HG03159 (cell line): ENCODE measurements at regions not wholly inside any gene's neighbourhood (a gene's known extent, or its start where the extent isn't known, plus 50 kb on each side); places are given as distances from the start of the nearest gene placed in this dataset.
"Not testable (repeated sequence)": the region's sequence is repeated elsewhere in the genome, so short reads cannot be mapped to it uniquely, and the experiment has no call there.

ENCODE experiments used
- ATAC-seq: cut with Tn5 transposase; IDR thresholded peaks from one replicate; pipeline ENCODE4 v1.9.1; 2021; ENCODE audit warnings: mild to moderate bottlenecking, moderate library complexity; ENCODE audit not compliant: unreplicated experiment

DNA sequence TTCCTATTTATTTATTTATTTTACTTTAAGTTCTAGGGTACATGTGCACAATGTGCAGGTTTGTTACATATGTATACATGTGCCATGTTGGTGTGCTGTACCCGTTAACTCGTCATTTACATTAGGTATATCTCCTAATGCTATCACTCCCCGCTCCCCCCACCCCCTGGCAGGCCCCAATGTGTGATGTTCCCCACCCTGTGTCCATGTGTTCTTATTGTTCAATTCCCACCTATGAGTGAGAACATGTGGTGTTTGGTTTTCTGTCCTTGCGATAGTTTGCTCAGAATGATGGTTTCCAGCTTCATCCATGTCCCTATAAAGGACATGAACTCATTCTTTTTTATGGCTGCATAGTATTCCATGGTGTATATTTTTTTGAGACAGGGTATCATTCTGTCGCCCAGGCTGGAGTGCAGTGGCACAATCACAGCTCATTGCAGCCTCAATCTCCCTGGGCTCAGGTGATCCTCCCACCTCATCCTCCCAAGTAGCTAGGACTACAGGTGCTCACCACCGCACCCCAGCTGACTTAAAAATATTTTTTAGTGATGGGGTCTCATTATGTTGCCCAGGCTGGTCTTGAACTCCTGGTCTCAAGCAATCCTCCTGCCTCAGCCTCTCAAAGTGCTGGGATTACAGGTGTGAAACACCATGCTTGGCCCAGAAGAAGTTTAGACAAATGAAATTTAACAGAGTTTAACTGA is 140.6 kb downstream of the NPIPB5 start:
- ATAC-seq: not testable (repeated sequence)

DNA sequence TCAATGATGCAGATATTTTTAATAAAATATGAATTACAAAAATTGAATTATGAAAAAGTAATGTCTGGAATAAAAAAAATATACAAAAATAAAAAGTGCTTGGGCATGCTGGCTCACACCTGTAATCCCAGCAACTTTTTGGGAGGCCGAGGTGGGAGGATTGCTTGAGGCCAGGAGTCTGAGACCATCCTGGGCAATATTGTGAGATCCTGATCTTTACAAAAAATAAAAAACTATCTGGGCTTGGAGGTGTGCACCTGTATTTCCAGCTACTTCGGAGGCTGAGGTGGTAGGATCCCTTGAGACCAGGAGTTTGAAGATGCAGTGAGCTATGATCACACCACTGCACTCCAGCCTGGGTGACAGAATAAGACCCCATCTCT is 141.8 kb downstream of the NPIPB5 start:
- no peak for ATAC-seq

- ATAC-seq: no peak
Observed at GRCh38 chr16:22653876-22654275, 143.2 kb downstream of the NPIPB5 start.

DNA sequence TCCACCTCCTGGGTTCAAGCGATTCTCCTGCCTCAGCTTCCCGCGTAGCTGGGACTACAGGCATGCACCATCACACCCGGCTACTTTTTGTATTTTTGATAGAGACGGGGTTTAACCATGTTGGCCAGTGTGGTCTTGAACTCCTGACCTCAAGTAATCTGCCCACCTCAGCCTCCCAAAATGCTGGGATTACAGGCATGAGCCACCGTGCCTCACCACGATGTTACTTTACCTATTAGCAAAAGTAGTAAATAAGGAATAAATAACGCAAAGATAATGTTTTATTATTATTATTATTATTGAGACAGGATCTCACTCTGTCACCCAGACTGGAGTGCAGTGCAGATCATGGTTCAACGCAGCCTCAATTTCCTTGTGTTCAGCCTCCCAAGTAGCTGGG is 145.9 kb downstream of the NPIPB5 start:
- not testable (repeated sequence) for ATAC-seq

- ATAC-seq: no peak
Observed at GRCh38 chr16:22659933-22660332, 149.2 kb downstream of the NPIPB5 start.

GRCh38 chr16:22660441-22661160 is 149.9 kb downstream of the NPIPB5 start:
- ATAC-seq: no peak

GRCh38 chr16:22661161-22661647 is 150.5 kb downstream of the NPIPB5 start:
- ATAC-seq: no peak

- not testable (repeated sequence) for ATAC-seq
Observed at GRCh38 chr16:22662958-22663357, 151.0 kb upstream of the HS3ST2 start.

DNA sequence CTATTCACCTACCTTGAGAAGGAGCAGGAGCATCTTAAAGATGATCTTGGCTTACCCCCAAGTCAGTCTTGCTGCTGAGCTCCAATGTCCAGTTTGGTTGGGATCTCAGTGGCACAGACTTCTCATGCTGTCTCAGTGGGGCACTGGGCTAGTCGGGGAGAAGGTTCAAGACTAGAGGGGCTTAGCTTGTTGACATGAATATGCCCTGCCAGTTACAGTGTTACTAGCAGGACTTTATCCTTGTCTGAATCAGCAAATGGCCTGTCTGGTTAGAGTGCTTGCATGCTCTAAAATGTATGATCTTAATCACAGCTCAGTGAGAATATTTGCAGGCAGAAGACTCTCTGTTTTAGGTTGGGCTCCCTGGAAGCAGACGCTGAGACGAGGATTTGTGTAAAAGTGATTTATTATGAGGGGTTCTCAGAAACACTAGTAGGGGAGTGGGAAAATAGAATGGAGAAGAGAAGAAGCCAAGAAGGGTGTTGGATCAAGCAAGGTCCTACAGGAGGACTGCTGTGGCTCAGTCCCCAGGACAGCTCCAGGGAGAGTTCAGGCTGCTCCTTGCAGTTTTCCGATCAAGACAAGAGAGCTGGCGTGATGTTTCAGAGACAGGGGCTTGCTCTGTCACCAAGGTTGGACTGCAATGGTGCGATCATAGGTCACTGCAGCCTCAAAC is 150.4 kb upstream of the HS3ST2 start:
- ATAC-seq: no peak

- no peak for ATAC-seq
Observed at GRCh38 chr16:22664132-22664531, 149.8 kb upstream of the HS3ST2 start.

GRCh38 chr16:22664561-22664997 is 149.4 kb upstream of the HS3ST2 start:
- ATAC-seq: no peak

- no peak for ATAC-seq
Observed at GRCh38 chr16:22665048-22665797, 148.7 kb upstream of the HS3ST2 start.

DNA sequence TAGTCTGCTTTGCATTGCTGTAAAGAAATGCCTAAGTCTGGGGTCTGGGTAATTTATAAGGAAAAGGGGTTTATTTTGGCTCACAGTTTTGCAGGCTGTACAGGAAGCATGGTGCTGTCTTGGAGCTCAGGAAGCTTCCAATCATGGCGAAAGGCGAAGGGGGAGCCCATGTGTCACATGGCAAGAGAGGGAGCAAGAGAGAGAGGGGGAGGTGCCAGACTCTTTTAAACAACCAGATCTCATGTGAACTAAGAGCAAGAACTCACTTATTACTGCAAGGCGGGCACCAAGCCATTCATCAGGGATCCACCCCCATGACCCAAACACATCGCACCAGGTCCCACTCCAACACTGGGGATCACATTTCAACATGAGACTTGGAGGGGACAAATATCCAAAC is 148.2 kb upstream of the HS3ST2 start:
- ATAC-seq: no peak

GRCh38 chr16:22668318-22668717 is 145.6 kb upstream of the HS3ST2 start:
- no peak for ATAC-seq

GRCh38 chr16:22670044-22670536 is 143.9 kb upstream of the HS3ST2 start:
- ATAC-seq: no peak

- no peak for ATAC-seq
Observed at GRCh38 chr16:22670551-22671041, 143.4 kb upstream of the HS3ST2 start.

- ATAC-seq: no peak
Observed at GRCh38 chr16:22671301-22672076, 142.5 kb upstream of the HS3ST2 start.

GRCh38 chr16:22672830-22673210 is 141.1 kb upstream of the HS3ST2 start:
- ATAC-seq: no peak

DNA sequence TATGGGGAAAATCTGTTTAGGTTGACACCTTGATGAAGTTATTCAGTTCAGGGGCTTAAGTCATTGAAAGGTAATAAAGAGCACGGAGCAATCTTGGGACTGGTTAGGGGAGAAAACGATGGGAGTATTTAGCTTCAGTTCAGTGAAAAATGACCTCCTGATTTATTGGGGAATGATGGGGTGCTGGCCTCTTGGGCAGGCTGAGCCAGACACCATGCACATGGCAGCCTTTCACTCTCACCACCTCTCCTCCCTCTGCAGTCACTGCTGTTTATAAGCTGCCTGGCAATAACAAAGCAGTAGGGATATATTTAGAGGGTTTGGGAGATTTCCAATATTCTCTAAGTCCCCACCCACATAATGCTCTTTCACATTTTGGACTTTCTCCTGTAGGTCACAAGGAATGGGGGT is 140.5 kb upstream of the HS3ST2 start:
- no peak for ATAC-seq

GRCh38 chr16:22674832-22675191 is 139.2 kb upstream of the HS3ST2 start:
- ATAC-seq: no peak
